ENCODE measurements at regions not wholly inside any gene's neighbourhood (a gene's known extent, or its start where the extent isn't known, plus 50 kb on each side); places are given as distances from the start of the nearest gene placed in this dataset.

DNA sequence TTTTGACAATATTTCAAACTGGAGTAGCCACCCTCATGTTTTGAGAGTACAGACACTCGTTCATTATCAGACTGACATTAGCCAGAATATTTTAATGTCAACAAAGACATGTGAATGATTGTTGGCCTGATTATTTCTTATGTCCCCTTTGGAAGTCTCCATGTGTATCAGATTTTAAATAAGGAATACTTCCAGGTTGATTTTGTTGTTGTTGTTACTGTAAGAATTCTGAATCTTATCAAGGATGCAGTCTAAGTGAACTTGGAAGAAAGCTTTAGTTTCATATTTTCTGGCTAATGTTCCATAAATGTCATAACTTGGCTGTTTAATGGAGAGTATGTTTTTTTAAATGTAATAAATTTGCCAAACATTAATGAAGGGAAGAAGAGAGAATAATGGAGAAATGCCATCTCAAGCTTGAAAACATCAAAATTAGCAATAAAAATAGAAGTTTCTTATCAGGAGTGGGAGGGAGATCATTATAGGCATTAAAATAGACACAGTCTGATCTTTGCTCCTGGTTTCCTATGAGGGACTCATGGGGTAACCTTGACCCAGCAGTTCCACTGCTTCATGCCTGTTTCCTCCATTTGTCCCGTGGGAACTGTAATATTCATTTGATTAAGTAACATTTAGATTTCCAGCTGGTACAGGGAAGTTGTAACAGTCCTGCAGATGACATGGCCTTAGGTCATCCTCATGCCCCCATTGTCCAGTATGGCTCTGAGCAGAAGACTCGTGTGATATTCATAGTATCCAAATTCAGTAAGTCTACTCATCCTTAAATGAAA, 122.4 kb upstream of the KIAA1217 start:
- WGBS, 5 donors: 53 to 57% (median 55%) methylated on average over 3 of the region's 3 CpGs
- Histone ChIP-seq H3K27me3 (no peaks in the 10 kb centered on the region), H3K27ac (no peak overlapping the region), H3K36me3 (no peaks in the 10 kb centered on the region), H3K4me1 (no peaks in the 10 kb centered on the region), H3K4me3 (no peak overlapping the region), H3K9me3 (no peaks in the 10 kb centered on the region)
- intact Hi-C loops (cut with DNase I; ENCODE audit: low total_unique reads): no loop called here
- peak in 1 of 2 donors; percentile 7 for DNase-seq
- TF ChIP-seq CTCF (IDR thresholded peaks at IDR 0.05): no peak
- no peak for TF ChIP-seq POLR2A (IDR thresholded peaks at IDR 0.05)
- TF ChIP-seq POLR2AphosphoS5 (IDR thresholded peaks at IDR 0.05): no peak
- TF ChIP-seq EP300 (IDR thresholded peaks at IDR 0.05): no peak

DNA sequence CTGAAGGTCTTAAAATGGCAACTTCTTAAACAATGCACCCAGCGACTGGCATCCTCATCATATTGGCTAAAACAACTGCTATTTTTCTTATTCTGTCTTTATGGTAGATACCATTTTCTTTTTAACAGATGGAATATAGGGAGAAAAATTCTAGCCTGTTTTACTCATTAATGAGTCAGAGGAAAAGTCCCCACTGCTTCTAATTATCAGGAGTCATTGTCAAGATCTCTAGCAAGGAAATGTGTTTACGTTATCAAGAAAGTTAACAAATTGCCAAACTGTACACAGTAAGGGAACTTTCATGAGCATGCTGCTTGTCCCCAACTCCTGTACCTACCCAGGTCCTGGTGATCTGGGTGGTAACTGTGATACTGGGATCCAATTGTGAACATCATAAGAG, 117.7 kb upstream of the KIAA1217 start:
- Histone ChIP-seq H3K4me1 (no peaks in the 10 kb centered on the region), H3K4me3 (no peak overlapping the region), H3K27me3 (no peaks in the 10 kb centered on the region), H3K9me3 (no peaks in the 10 kb centered on the region), H3K36me3 (no peaks in the 10 kb centered on the region), H3K27ac (no peak overlapping the region)
- no peak for DNase-seq
- WGBS, 5 donors: 41 to 60% (median 46%) methylated on average over 2 of the region's 2 CpGs
- TF ChIP-seq POLR2AphosphoS5 (IDR thresholded peaks at IDR 0.05) (no peak), EP300 (IDR thresholded peaks at IDR 0.05) (no peak)
- intact Hi-C loops (cut with DNase I; ENCODE audit: low total_unique reads): no loop called here

DNA sequence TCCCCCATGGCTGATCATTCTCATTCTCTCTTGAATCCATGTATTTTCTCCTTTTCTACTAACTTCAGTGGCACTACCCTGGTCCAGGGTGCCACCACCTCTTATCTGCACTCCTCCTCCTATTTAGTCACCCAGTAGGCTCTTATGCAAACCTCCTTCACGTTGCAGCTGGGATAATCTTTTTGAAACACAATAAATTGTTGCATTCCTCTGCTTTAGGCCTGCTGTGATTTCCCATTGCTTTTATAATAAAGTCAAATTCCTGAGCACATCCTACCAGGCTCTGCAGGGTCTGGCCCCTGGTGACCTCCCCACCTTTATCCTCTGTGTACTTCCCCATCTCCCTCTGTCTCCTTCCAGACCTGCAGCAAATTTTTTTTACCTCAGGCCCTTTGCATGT, 112.7 kb upstream of the KIAA1217 start:
- no peaks in the 10 kb centered on the region for H3K27me3 ChIP-seq
- no peaks in the 10 kb centered on the region for H3K36me3 ChIP-seq
- no peak overlapping the region for H3K27ac ChIP-seq
- no peak overlapping the region for H3K4me3 ChIP-seq
- 18 to 44% (median 24%) methylated on average over 1 of the region's 1 CpG for WGBS, 5 donors
- no peaks in the 10 kb centered on the region for H3K4me1 ChIP-seq
- no peak for TF ChIP-seq POLR2A (IDR thresholded peaks at IDR 0.05)
- TF ChIP-seq CTCF (IDR thresholded peaks at IDR 0.05): no peak
- TF ChIP-seq POLR2AphosphoS5 (IDR thresholded peaks at IDR 0.05): no peak
- TF ChIP-seq EP300 (IDR thresholded peaks at IDR 0.05): no peak
- no peaks in the 10 kb centered on the region for H3K9me3 ChIP-seq
- no peak for DNase-seq
- intact Hi-C loops (cut with DNase I; ENCODE audit: low total_unique reads): no loop called here

GRCh38 chr10:24097751-24098207, 111.2 kb upstream of the KIAA1217 start:
- no peak for DNase-seq
- no peak overlapping the region for H3K4me3 ChIP-seq
- TF ChIP-seq POLR2AphosphoS5 (IDR thresholded peaks at IDR 0.05) (no peak), EP300 (IDR thresholded peaks at IDR 0.05) (no peak), CTCF (IDR thresholded peaks at IDR 0.05) (no peak), POLR2A (IDR thresholded peaks at IDR 0.05) (no peak)
- 63 to 79% (median 67%) methylated on average over 7 of the region's 7 CpGs for whole genome bisulfite sequencing, 5 donors
- H3K27ac ChIP-seq: no peak overlapping the region
- intact Hi-C loops (cut with DNase I; ENCODE audit: low total_unique reads): no loop called here
- no peaks in the 10 kb centered on the region for H3K9me3 ChIP-seq
- H3K4me1 ChIP-seq: no peaks in the 10 kb centered on the region
- H3K36me3 ChIP-seq: no peaks in the 10 kb centered on the region
- H3K27me3 ChIP-seq: no peaks in the 10 kb centered on the region

- 60 to 88% (median 77%) methylated on average over 1 of the region's 1 CpG for WGBS, 5 donors
- no peak overlapping the region for H3K27ac ChIP-seq
- no peaks in the 10 kb centered on the region for H3K9me3 ChIP-seq
- DNase-seq: no peak
- no peaks in the 10 kb centered on the region for H3K27me3 ChIP-seq
- H3K4me3 ChIP-seq: no peak overlapping the region
- no peak for TF ChIP-seq POLR2A (IDR thresholded peaks at IDR 0.05)
- TF ChIP-seq EP300 (IDR thresholded peaks at IDR 0.05): no peak
- TF ChIP-seq POLR2AphosphoS5 (IDR thresholded peaks at IDR 0.05): no peak
- no peak for TF ChIP-seq CTCF (IDR thresholded peaks at IDR 0.05)
- intact Hi-C loops (cut with DNase I; ENCODE audit: low total_unique reads): no loop called here
- no peaks in the 10 kb centered on the region for H3K36me3 ChIP-seq
- H3K4me1 ChIP-seq: no peaks in the 10 kb centered on the region
Measured at GRCh38 chr10:24104895-24105294, 104.0 kb upstream of the KIAA1217 start.
